Mesendoderm (in vitro differentiated cells): ENCODE measurements at regions not wholly inside any gene's neighbourhood (a gene's known extent, or its start where the extent isn't known, plus 50 kb on each side); places are given as distances from the start of the nearest gene placed in this dataset.

ENCODE experiments used
- DNase-seq: peaks from one replicate; pipeline ENCODE4 v3.0.0; 2013
- H2AK5ac ChIP-seq: 2 replicates; pipeline ENCODE4 v1.6.1; 2013; ENCODE audit warnings: low read length, inconsistent platforms
- H2BK120ac ChIP-seq: 2 replicates; pipeline ENCODE4 v1.6.1; 2013; ENCODE audit warnings: low read depth, mild to moderate bottlenecking, low read length, moderate library complexity, mixed read lengths
- H2BK15ac ChIP-seq: replicated peaks from 2 replicates; pipeline ENCODE4 v1.6.1; 2013; ENCODE audit warnings: low read depth, mild to moderate bottlenecking, moderate library complexity
- H2BK5ac ChIP-seq: 2 replicates; pipeline ENCODE4 v1.6.1; 2013; ENCODE audit warnings: low read length, inconsistent platforms
- H3K18ac ChIP-seq: 2 replicates; pipeline ENCODE4 v1.6.1; 2013; ENCODE audit warnings: mild to moderate bottlenecking, low read length, mixed read lengths
- H3K23ac ChIP-seq: one replicate; pipeline ENCODE4 v1.6.1; 2013; ENCODE audit warnings: low read length
- H3K27ac ChIP-seq: 2 replicates; pipeline ENCODE4 v1.5.1; 2013; ENCODE audit warnings: low read depth, mild to moderate bottlenecking, inconsistent platforms, low read length, moderate library complexity
- H3K27me3 ChIP-seq: 2 replicates; pipeline ENCODE4 v1.6.1; 2013; ENCODE audit warnings: low read length, control low read depth, mild to moderate bottlenecking, inconsistent platforms; ENCODE audit not compliant: insufficient read depth, poor library complexity
- H3K36me3 ChIP-seq: 2 replicates; pipeline ENCODE4 v1.6.1; 2013; ENCODE audit warnings: low read length, inconsistent platforms; ENCODE audit not compliant: control insufficient read depth, insufficient read depth
- H3K4ac ChIP-seq: one replicate; pipeline ENCODE4 v1.6.1; 2013; ENCODE audit warnings: low read depth, mild to moderate bottlenecking, low read length, moderate library complexity
- H3K4me1 ChIP-seq: 2 replicates; pipeline ENCODE4 v1.6.1; 2013; ENCODE audit warnings: low read depth, low read length, inconsistent platforms; ENCODE audit not compliant: control insufficient read depth
- H3K4me2 ChIP-seq: 2 replicates; pipeline ENCODE4 v1.6.1; 2013; ENCODE audit warnings: low read length
- H3K4me3 ChIP-seq: 2 replicates; pipeline ENCODE4 v1.5.1; 2013; ENCODE audit warnings: mild to moderate bottlenecking, low read length
- H3K56ac ChIP-seq: one replicate; pipeline ENCODE4 v1.6.1; 2013; ENCODE audit warnings: low read length
- H3K79me1 ChIP-seq: 2 replicates; pipeline ENCODE4 v1.6.1; 2013; ENCODE audit warnings: low read length, inconsistent platforms
- H3K79me2 ChIP-seq: 2 replicates; pipeline ENCODE4 v1.6.1; 2013; ENCODE audit warnings: mild to moderate bottlenecking, low read length; ENCODE audit not compliant: control insufficient read depth, insufficient read depth
- H3K9ac ChIP-seq: 2 replicates; pipeline ENCODE4 v1.6.1; 2013; ENCODE audit warnings: low read length, inconsistent platforms
- H4K5ac ChIP-seq: one replicate; pipeline ENCODE4 v1.6.1; 2013; ENCODE audit warnings: low read length
- H4K8ac ChIP-seq: one replicate; pipeline ENCODE4 v1.6.1; 2013; ENCODE audit warnings: low read depth, mild to moderate bottlenecking, control low read depth, low read length, moderate library complexity
- WGBS: extraction: QIAGEN DNeasy Blood & Tissue Kit; methylation state at CpG from one replicate; pipeline ENCODE4 v1.1.7; 2013; ENCODE audit warnings: low lambda C conversion rate, missing lambda C conversion rate; ENCODE audit not compliant: insufficient coverage; ENCODE audit errors: extremely low coverage; 5-methylcytosine and 5-hydroxymethylcytosine counted together

- H2BK5ac ChIP-seq: no peak overlapping the region
- no peaks in the 10 kb centered on the region for H3K4me1 ChIP-seq
- H4K8ac ChIP-seq: no peak overlapping the region
- H3K4me2 ChIP-seq: no peak overlapping the region
- no peak overlapping the region for H3K27ac ChIP-seq
- H2BK120ac ChIP-seq: no peak overlapping the region
- H3K4ac ChIP-seq: no peak overlapping the region
- H3K23ac ChIP-seq: no peak overlapping the region
- H2AK5ac ChIP-seq: no peak overlapping the region
- no peak overlapping the region for H3K4me3 ChIP-seq
- H2BK15ac ChIP-seq: no peak overlapping the region
- no peak overlapping the region for H3K18ac ChIP-seq
- no peaks in the 10 kb centered on the region for H3K36me3 ChIP-seq
- no peak overlapping the region for H3K56ac ChIP-seq
- H3K27me3 ChIP-seq: no peaks in the 10 kb centered on the region
- H3K9ac ChIP-seq: no peak overlapping the region
- no peak for DNase-seq
- no peaks in the 10 kb centered on the region for H3K79me1 ChIP-seq
- WGBS: no CpG with 5 or more reads among the region's 4 CpGs
- H4K5ac ChIP-seq: no peak overlapping the region
- no peaks in the 10 kb centered on the region for H3K79me2 ChIP-seq
These were observed 103.6 kb upstream of the FLRT2 start for GRCh38 chr14:85426068-85426935.

DNA sequence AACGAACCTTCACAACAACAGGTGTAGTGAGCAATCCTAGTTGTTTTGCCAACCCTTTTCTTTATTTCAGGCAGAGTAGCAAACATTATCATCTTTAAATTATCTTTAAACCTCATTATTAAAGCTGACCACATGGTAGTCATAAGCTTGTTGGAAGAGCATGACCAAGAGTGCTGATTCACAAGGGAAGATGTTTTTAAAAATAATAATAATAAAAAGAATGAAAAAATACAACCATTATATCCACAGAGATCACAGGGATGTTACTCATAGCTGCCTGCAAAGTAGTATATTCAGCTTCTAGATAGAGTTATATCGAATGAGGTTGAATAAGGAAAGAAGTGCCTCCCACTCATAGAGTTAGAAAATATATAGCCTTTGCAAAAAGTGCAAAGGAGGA, 101.0 kb upstream of the FLRT2 start:
- no peak overlapping the region for H3K27ac ChIP-seq

DNA sequence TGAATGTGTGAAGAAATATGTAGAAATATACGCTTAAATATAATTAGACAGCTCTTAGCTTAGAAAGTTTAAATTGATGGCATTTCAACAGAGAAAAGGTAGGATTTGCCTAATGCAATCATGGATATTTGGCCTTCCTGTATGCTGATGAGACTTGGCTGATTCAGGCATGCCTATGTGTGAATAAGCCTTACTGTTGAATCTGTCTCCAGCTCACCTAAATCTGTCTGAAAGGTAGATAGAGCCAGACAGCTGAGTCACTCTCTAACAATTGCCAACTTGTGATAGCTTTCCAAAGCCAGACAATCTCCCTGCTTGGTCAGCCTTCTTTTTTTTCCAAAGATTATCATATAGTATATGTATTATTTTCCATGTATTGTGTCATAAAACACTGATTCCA, 92.8 kb upstream of the FLRT2 start:
- Histone ChIP-seq H2BK5ac (no peak overlapping the region), H3K79me1 (no peaks in the 10 kb centered on the region), H3K79me2 (no peaks in the 10 kb centered on the region), H3K56ac (no peak overlapping the region), H3K27me3 (no peaks in the 10 kb centered on the region), H3K4ac (no peak overlapping the region), H3K18ac (no peak overlapping the region), H2AK5ac (no peak overlapping the region), H3K23ac (no peak overlapping the region), H4K5ac (no peak overlapping the region), H4K8ac (no peak overlapping the region), H2BK15ac (no peak overlapping the region), H3K27ac (no peak overlapping the region), H3K36me3 (no peaks in the 10 kb centered on the region), H3K4me1 (no peaks in the 10 kb centered on the region), H3K4me2 (no peak overlapping the region), H3K4me3 (no peak overlapping the region), H2BK120ac (no peak overlapping the region), H3K9ac (no peak overlapping the region)
- DNase-seq: peak; percentile 84
- WGBS: no CpG with 5 or more reads among the region's 1 CpG

More for the DNA sequence above, 101.0 kb upstream of the FLRT2 start:
- Histone ChIP-seq H3K27me3 (no peaks in the 10 kb centered on the region), H3K18ac (no peak overlapping the region), H3K79me1 (no peaks in the 10 kb centered on the region), H3K4me1 (no peaks in the 10 kb centered on the region), H3K4me2 (no peak overlapping the region), H2BK5ac (no peak overlapping the region), H3K36me3 (no peaks in the 10 kb centered on the region), H3K9ac (no peak overlapping the region), H3K4me3 (no peak overlapping the region), H3K79me2 (no peaks in the 10 kb centered on the region), H2BK15ac (no peak overlapping the region), H3K4ac (no peak overlapping the region), H3K23ac (no peak overlapping the region), H2AK5ac (no peak overlapping the region), H3K56ac (no peak overlapping the region), H2BK120ac (no peak overlapping the region), H4K5ac (no peak overlapping the region), H4K8ac (no peak overlapping the region)
- no peak for DNase-seq
- WGBS: no CpG with 5 or more reads among the region's 2 CpGs

GRCh38 chr14:85438001-85438400, 91.9 kb upstream of the FLRT2 start:
- no peak overlapping the region for H3K4me2 ChIP-seq
- no peak overlapping the region for H3K23ac ChIP-seq
- H3K27me3 ChIP-seq: no peaks in the 10 kb centered on the region
- DNase-seq: no peak
- no peak overlapping the region for H4K5ac ChIP-seq
- H2BK15ac ChIP-seq: no peak overlapping the region
- peak overlapping the region; percentile 76 for H3K27ac ChIP-seq
- no peak overlapping the region for H2BK5ac ChIP-seq
- no peak overlapping the region for H2AK5ac ChIP-seq
- no peak overlapping the region for H4K8ac ChIP-seq
- H3K4ac ChIP-seq: peak overlapping the region; percentile 83
- no CpG with 5 or more reads among the region's 13 CpGs for WGBS
- no peaks in the 10 kb centered on the region for H3K79me1 ChIP-seq
- peak overlapping the region; percentile 57 for H3K56ac ChIP-seq
- H3K9ac ChIP-seq: no peak overlapping the region
- peak overlapping the region; percentile 83 for H2BK120ac ChIP-seq
- no peaks in the 10 kb centered on the region for H3K36me3 ChIP-seq
- peak overlapping the region; percentile 94 for H3K18ac ChIP-seq
- no peaks in the 10 kb centered on the region for H3K79me2 ChIP-seq
- no peak overlapping the region for H3K4me3 ChIP-seq
- H3K4me1 ChIP-seq: no peaks in the 10 kb centered on the region

- peak overlapping the region; percentile 94 for H3K18ac ChIP-seq
- no peak overlapping the region for H2BK5ac ChIP-seq
- H3K27ac ChIP-seq: no peak overlapping the region
- no peak overlapping the region for H2AK5ac ChIP-seq
- H3K4ac ChIP-seq: no peak overlapping the region
- WGBS: no CpG with 5 or more reads among the region's 4 CpGs
- no peaks in the 10 kb centered on the region for H3K79me2 ChIP-seq
- H2BK120ac ChIP-seq: no peak overlapping the region
- no peak overlapping the region for H4K8ac ChIP-seq
- no peak overlapping the region for H3K4me2 ChIP-seq
- H3K4me1 ChIP-seq: no peaks in the 10 kb centered on the region
- H3K9ac ChIP-seq: no peak overlapping the region
- no peak overlapping the region for H3K4me3 ChIP-seq
- H3K27me3 ChIP-seq: no peaks in the 10 kb centered on the region
- no peak overlapping the region for H2BK15ac ChIP-seq
- no peak overlapping the region for H4K5ac ChIP-seq
- H3K56ac ChIP-seq: no peak overlapping the region
- no peaks in the 10 kb centered on the region for H3K79me1 ChIP-seq
- no peak for DNase-seq
- H3K23ac ChIP-seq: no peak overlapping the region
- H3K36me3 ChIP-seq: no peaks in the 10 kb centered on the region
These were observed 91.4 kb upstream of the FLRT2 start for GRCh38 chr14:85438481-85438942.
